A549 (cell line): ENCODE measurements at regions not wholly inside any gene's neighbourhood (a gene's known extent, or its start where the extent isn't known, plus 50 kb on each side); places are given as distances from the start of the nearest gene placed in this dataset.
A peak's percentile ranks its signal among the peaks of the same experiment; 100 is the strongest.

Experiments
- ATAC-seq, 2 experiments: fragments of 200-7000 bp in 1 of 2; fragments of >200 bp in 1 of 2; cut with Nextera tagmentation in 1 of 2; cut with Tn5 transposase in 1 of 2; 3 replicates each; pipeline versions ENCODE4 v1.8.0 to v1.9.1; 2018 to 2020; ENCODE audit warnings: mild to moderate bottlenecking in 1 of 2, moderate library complexity in 1 of 2
- CTCF ChIA-PET: fragments of 300-600 bp; sonication (Branson Sonifier 250); formaldehyde crosslinking; extraction: SDS; loops from one replicate; lab custom pipeline; 2021; ENCODE audit warnings: antibody characterized with exemption, inconsistent platforms; lab: Yijun Ruan, JAX
- POLR2A ChIA-PET: fragments of 350-600 bp; formaldehyde crosslinking; extraction: SDS; loops from one replicate; lab custom pipeline; 2021; ENCODE audit warnings: antibody characterized with exemption, inconsistent platforms; lab: Yijun Ruan, JAX
- DNase-seq, 2 experiments: peaks; one replicate each; pipeline versions ENCODE4 v3.0.0 to v3.0.0-alpha.2; 2011 to 2016; ENCODE audit warnings: low read depth in 1 of 2, low spot score in 1 of 2
- FAIRE-seq: peaks from 2 replicates; lab custom pipeline; 2011; peaks lifted over from hg19 to GRCh38; lab: Jason Lieb, UNC
- H3K27ac ChIP-seq, 2 experiments: fragments of >200 bp; sonication (Bioruptor Twin); formaldehyde crosslinking; 3 replicates each; pipeline ENCODE4 v1.5.1; 2016 to 2017
- H3K4me1 ChIP-seq: fragments of >200 bp; sonication (Bioruptor Twin); formaldehyde crosslinking; 3 replicates; pipeline ENCODE4 v1.6.1; 2016
- H3K4me2 ChIP-seq: fragments of >200 bp; sonication (Bioruptor Twin); formaldehyde crosslinking; 3 replicates; pipeline ENCODE4 v1.6.1; 2016
- H3K4me3 ChIP-seq: fragments of >200 bp; sonication (Bioruptor Twin); formaldehyde crosslinking; 3 replicates; pipeline ENCODE4 v1.5.1; 2016
- H3K9me3 ChIP-seq: fragments of >200 bp; sonication (Bioruptor Twin); formaldehyde crosslinking; 3 replicates; pipeline ENCODE4 v1.6.1; 2016
- ATOH8 ChIP-seq: fragments of 250-450 bp; sonication (Bioruptor Pico); IDR thresholded peaks from 2 replicates; pipeline ENCODE4 v1.5.0; 2020; ENCODE audit warnings: low read depth, mild to moderate bottlenecking, moderate library complexity
- CBX8 ChIP-seq: fragments of 200-600 bp; sonication (generic); IDR thresholded peaks from 2 replicates; pipeline ENCODE4 v1.6.1; 2016
- CEBPB ChIP-seq, 2 experiments: fragments of >200 bp in 1 of 2; sonication (Bioruptor Twin) in 1 of 2; formaldehyde crosslinking in 1 of 2; IDR thresholded peaks; 2 replicates each; pipeline ENCODE4 v1.6.1; 2012 to 2016
- CHD2 ChIP-seq: fragments of 150-350 bp; IDR thresholded peaks from 2 replicates; pipeline ENCODE4 v1.6.1; 2014; ENCODE audit warnings: low read length; ENCODE audit not compliant: partially characterized antibody
- EHMT2 ChIP-seq: fragments of 200-600 bp; sonication (generic); IDR thresholded peaks from 2 replicates; pipeline ENCODE4 v1.6.1; 2016; ENCODE audit warnings: antibody characterized with exemption, low read depth, mild to moderate bottlenecking, moderate library complexity
- FOSB ChIP-seq: fragments of 250-450 bp; sonication (Bioruptor Pico); IDR thresholded peaks from 2 replicates; pipeline ENCODE4 v1.5.0; 2020; ENCODE audit warnings: mild to moderate bottlenecking, moderate library complexity
- HOXA7 ChIP-seq: fragments of 250-450 bp; sonication (Bioruptor Pico); IDR thresholded peaks from 2 replicates; pipeline ENCODE4 v1.5.0; 2020; ENCODE audit warnings: mild to moderate bottlenecking, moderate library complexity
- HOXB13 ChIP-seq: fragments of 250-450 bp; sonication (Bioruptor Pico); IDR thresholded peaks from 2 replicates; pipeline ENCODE4 v1.5.0; 2020; ENCODE audit warnings: low read depth, mild to moderate bottlenecking, moderate library complexity
- KDM1A ChIP-seq: fragments of 200-600 bp; sonication (generic); IDR thresholded peaks from 2 replicates; pipeline ENCODE4 v1.6.1; 2016; ENCODE audit warnings: low read depth, mild to moderate bottlenecking
- MAFK ChIP-seq: fragments of 450-650 bp; IDR thresholded peaks from 2 replicates; pipeline ENCODE4 v1.6.1; 2014; ENCODE audit not compliant: partially characterized antibody
- MYC ChIP-seq: IDR thresholded peaks from 2 replicates; pipeline ENCODE4 v1.6.1; 2012; ENCODE audit warnings: mild to moderate bottlenecking, inconsistent platforms, low read length, improper control_type of control experiment, borderline replicate concordance
- NFE2L2 ChIP-seq: fragments of 150-350 bp; conservative IDR thresholded peaks from 2 replicates; pipeline ENCODE4 v1.6.1; 2014; ENCODE audit warnings: low read length
- NPAS2 ChIP-seq: fragments of 250-450 bp; sonication (Bioruptor Pico); IDR thresholded peaks from 2 replicates; pipeline ENCODE4 v1.8.0; 2022; ENCODE audit warnings: mild to moderate bottlenecking, moderate library complexity, borderline replicate concordance
- PHF8 ChIP-seq: fragments of 200-600 bp; sonication (generic); IDR thresholded peaks from 2 replicates; pipeline ENCODE4 v1.6.1; 2016; ENCODE audit warnings: low read depth, mild to moderate bottlenecking, antibody characterized with exemption, moderate library complexity, borderline replicate concordance
- POLR2A ChIP-seq: IDR thresholded peaks from 2 replicates; pipeline ENCODE4 v1.6.1; 2012; ENCODE audit warnings: mild to moderate bottlenecking, low read length
- RAD21 ChIP-seq, 2 experiments: fragments of >200 bp in 1 of 2; sonication (Bioruptor Twin) in 1 of 2; formaldehyde crosslinking in 1 of 2; IDR thresholded peaks in 1 of 2; conservative IDR thresholded peaks in 1 of 2; 2 replicates in 1 of 2; 3 replicates in 1 of 2; pipeline ENCODE4 v1.6.1; 2012 to 2018; ENCODE audit warnings: inconsistent platforms in 1 of 2
- RARB ChIP-seq: fragments of 250-450 bp; sonication (Bioruptor Pico); IDR thresholded peaks from 2 replicates; pipeline ENCODE4 v1.8.0; 2021; ENCODE audit warnings: mild to moderate bottlenecking, moderate library complexity
- SMC3 ChIP-seq: fragments of >200 bp; sonication (Bioruptor Twin); formaldehyde crosslinking; IDR thresholded peaks from 3 replicates; pipeline ENCODE4 v1.6.1; 2018; ENCODE audit warnings: inconsistent platforms
- TFCP2L1 ChIP-seq: fragments of 250-450 bp; sonication (Bioruptor Pico); IDR thresholded peaks from 2 replicates; pipeline ENCODE4 v1.5.0; 2021; ENCODE audit warnings: mild to moderate bottlenecking
- TP53 ChIP-seq: fragments of 250-450 bp; sonication (Bioruptor Pico); IDR thresholded peaks from 2 replicates; pipeline ENCODE4 v1.5.0; 2021; ENCODE audit warnings: mild to moderate bottlenecking, moderate library complexity
- WGBS: methylation state at CpG from one replicate; pipeline ENCODE4 v1.1.6; 2017; ENCODE audit errors: missing lambda C conversion rate; 5-methylcytosine and 5-hydroxymethylcytosine counted together
- TF ChIP-seq, protein P1 (sequence below): IDR thresholded peaks from 2 replicates; pipeline ENCODE4 v1.6.1; 2012
- TF ChIP-seq, protein P2 (sequence below): fragments of >200 bp; sonication (Bioruptor Twin); formaldehyde crosslinking; IDR thresholded peaks from 3 replicates; pipeline ENCODE4 v1.5.1; 2016
- TF ChIP-seq, protein P3 (sequence below): fragments of 200-600 bp; sonication (generic); IDR thresholded peaks from 2 replicates; pipeline ENCODE4 v1.6.1; 2016; ENCODE audit warnings: antibody characterized with exemption, mild to moderate bottlenecking, moderate library complexity

DNA sequence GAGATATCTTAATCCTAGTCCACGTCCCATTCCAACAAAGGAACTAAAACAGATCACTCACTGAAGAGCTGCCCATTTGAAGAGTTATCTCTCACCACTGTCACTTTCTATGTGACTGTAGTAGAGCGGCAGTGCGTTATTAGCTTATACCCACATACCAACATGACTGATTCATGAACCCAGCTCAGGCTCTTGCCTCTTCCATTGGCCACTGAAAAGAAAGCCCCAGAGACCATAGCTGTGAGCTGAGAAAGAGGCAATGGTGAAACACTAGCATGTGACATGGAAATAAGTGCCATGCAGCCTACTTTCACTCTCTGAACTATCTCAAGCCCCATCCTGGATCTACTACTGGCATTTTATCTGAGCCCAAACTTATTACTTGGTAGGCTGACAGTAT is 151.7 kb upstream of the MOCS2 start:
- ChIA-PET CTCF (interaction anchor here (0.9 kb wide), 1 partner anchor 9 kb away, joined by 3 read pairs; no protein-coding TSS in a partner anchor), POLR2A (no interaction called here)
- no peak overlapping the region for H3K4me2 ChIP-seq
- DNase-seq: no peak
- FAIRE-seq: no peak
- no peak for ATAC-seq
- H3K4me3 ChIP-seq: no peak overlapping the region
- no peak overlapping the region for H3K27ac ChIP-seq
- H3K9me3 ChIP-seq: no peaks in the 10 kb centered on the region
- TF ChIP-seq, protein P1, sequence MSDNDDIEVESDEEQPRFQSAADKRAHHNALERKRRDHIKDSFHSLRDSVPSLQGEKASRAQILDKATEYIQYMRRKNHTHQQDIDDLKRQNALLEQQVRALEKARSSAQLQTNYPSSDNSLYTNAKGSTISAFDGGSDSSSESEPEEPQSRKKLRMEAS: no peak
- no peak for TF ChIP-seq CEBPB (IDR thresholded peaks at IDR 0.05)
- no peak for TF ChIP-seq MAFK
- TF ChIP-seq RARB (CRISPR knock-in tag): no peak
- no peak for TF ChIP-seq TFCP2L1 (CRISPR knock-in tag)
- TF ChIP-seq, protein P2, sequence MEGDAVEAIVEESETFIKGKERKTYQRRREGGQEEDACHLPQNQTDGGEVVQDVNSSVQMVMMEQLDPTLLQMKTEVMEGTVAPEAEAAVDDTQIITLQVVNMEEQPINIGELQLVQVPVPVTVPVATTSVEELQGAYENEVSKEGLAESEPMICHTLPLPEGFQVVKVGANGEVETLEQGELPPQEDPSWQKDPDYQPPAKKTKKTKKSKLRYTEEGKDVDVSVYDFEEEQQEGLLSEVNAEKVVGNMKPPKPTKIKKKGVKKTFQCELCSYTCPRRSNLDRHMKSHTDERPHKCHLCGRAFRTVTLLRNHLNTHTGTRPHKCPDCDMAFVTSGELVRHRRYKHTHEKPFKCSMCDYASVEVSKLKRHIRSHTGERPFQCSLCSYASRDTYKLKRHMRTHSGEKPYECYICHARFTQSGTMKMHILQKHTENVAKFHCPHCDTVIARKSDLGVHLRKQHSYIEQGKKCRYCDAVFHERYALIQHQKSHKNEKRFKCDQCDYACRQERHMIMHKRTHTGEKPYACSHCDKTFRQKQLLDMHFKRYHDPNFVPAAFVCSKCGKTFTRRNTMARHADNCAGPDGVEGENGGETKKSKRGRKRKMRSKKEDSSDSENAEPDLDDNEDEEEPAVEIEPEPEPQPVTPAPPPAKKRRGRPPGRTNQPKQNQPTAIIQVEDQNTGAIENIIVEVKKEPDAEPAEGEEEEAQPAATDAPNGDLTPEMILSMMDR: no peak
- no peak for TF ChIP-seq MYC
- no peak for TF ChIP-seq EHMT2
- no peak for TF ChIP-seq CHD2
- no peak for TF ChIP-seq FOSB (CRISPR knock-in tag)
- no peak for TF ChIP-seq POLR2A
- TF ChIP-seq ATOH8 (CRISPR knock-in tag): no peak
- TF ChIP-seq NPAS2: no peak
- no peak for TF ChIP-seq HOXB13
- TF ChIP-seq TP53: no peak
- TF ChIP-seq KDM1A: no peak
- no peak for TF ChIP-seq CBX8
- TF ChIP-seq, protein P3, sequence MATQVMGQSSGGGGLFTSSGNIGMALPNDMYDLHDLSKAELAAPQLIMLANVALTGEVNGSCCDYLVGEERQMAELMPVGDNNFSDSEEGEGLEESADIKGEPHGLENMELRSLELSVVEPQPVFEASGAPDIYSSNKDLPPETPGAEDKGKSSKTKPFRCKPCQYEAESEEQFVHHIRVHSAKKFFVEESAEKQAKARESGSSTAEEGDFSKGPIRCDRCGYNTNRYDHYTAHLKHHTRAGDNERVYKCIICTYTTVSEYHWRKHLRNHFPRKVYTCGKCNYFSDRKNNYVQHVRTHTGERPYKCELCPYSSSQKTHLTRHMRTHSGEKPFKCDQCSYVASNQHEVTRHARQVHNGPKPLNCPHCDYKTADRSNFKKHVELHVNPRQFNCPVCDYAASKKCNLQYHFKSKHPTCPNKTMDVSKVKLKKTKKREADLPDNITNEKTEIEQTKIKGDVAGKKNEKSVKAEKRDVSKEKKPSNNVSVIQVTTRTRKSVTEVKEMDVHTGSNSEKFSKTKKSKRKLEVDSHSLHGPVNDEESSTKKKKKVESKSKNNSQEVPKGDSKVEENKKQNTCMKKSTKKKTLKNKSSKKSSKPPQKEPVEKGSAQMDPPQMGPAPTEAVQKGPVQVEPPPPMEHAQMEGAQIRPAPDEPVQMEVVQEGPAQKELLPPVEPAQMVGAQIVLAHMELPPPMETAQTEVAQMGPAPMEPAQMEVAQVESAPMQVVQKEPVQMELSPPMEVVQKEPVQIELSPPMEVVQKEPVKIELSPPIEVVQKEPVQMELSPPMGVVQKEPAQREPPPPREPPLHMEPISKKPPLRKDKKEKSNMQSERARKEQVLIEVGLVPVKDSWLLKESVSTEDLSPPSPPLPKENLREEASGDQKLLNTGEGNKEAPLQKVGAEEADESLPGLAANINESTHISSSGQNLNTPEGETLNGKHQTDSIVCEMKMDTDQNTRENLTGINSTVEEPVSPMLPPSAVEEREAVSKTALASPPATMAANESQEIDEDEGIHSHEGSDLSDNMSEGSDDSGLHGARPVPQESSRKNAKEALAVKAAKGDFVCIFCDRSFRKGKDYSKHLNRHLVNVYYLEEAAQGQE: no peak
- TF ChIP-seq PHF8: no peak
- H3K4me1 ChIP-seq: no peaks in the 10 kb centered on the region
- WGBS: 57% methylated on average over 3 of the region's 3 CpGs

GRCh38 chr5:53262348-53262970 is 152.9 kb upstream of the MOCS2 start:
- peak; percentile 39 for FAIRE-seq

More at GRCh38 chr5:53262348-53262970, 152.9 kb upstream of the MOCS2 start:
- peak in 1 of 2 experiments; percentile 48 for DNase-seq
- Histone ChIP-seq H3K4me3 (no peak overlapping the region), H3K4me1 (no peaks in the 10 kb centered on the region), H3K27ac (no peak overlapping the region), H3K4me2 (no peak overlapping the region), H3K9me3 (no peaks in the 10 kb centered on the region)
- TF ChIP-seq NFE2L2: no peak
- TF ChIP-seq HOXA7 (CRISPR knock-in tag): no peak
- TF ChIP-seq, protein P2: peak; percentile 55
- TF ChIP-seq RAD21 (conservative IDR thresholded peaks at IDR 0.05 in 1 of 2, IDR thresholded peaks at IDR 0.05 in 1 of 2): peak; percentile 77 to 83
- peak; percentile 51 for TF ChIP-seq MAFK
- peak; percentile 76 for TF ChIP-seq SMC3
- ChIA-PET POLR2A (no interaction called here), CTCF (interaction anchor here (0.7 to 1.9 kb wide), 10 partner anchors 12 to 967 kb away, joined by 3 to 6 read pairs (median 4); no protein-coding TSS in a partner anchor)
- peak in 1 of 2 experiments; percentile 43; a peak in 1 of 6 replicates for ATAC-seq
- WGBS: 70% methylated on average over 4 of the region's 4 CpGs
